HepG2 (cell line): ENCODE measurements at regions not wholly inside any gene's neighbourhood (a gene's known extent, or its start where the extent isn't known, plus 50 kb on each side); places are given as distances from the start of the nearest gene placed in this dataset.

Source experiments
- ATAC-seq: fragments of 200-7000 bp; cut with Tn5 transposase; 3 replicates; pipeline ENCODE4 v1.9.1; 2020; ENCODE audit warnings: mild to moderate bottlenecking, moderate library complexity
- BruUV-seq: library from RNA; stranded (reverse); fragments of 400-500 nt; replicated peaks from 2 replicates; lab custom pipeline; 2021; lab: Mats Ljungman, UMichigan
- CTCF ChIA-PET: fragments of 300-600 bp; formaldehyde crosslinking; extraction: SDS; loops from one replicate; lab custom pipeline; 2021; ENCODE audit warnings: low total read pairs, inconsistent platforms, low intra/inter-chr PET ratio; lab: Yijun Ruan, JAX
- POLR2A ChIA-PET: fragments of 350-600 bp; sonication (Branson Sonifier 250); formaldehyde crosslinking; loops from one replicate; lab custom pipeline; 2020; ENCODE audit warnings: antibody characterized with exemption, inconsistent platforms; lab: Yijun Ruan, JAX
- DNase-seq: peaks from one replicate; pipeline ENCODE4 v3.0.0-alpha.2; 2015; ENCODE audit warnings: low spot score
- FAIRE-seq: peaks from 3 replicates; lab custom pipeline; 2011; peaks lifted over from hg19 to GRCh38; lab: Jason Lieb, UNC
- H2AFZ ChIP-seq: one replicate; pipeline ENCODE4 v1.6.1; 2011; ENCODE audit warnings: low read length, inconsistent platforms
- H3K27ac ChIP-seq: fragments of 300-600 bp; 3 replicates; pipeline ENCODE4 v1.8.0; 2011; ENCODE audit warnings: mixed run types, mild to moderate bottlenecking, mixed read lengths, low read length, inconsistent platforms; ENCODE audit not compliant: insufficient read depth; ENCODE audit errors: extremely low read length
- H3K27me3 ChIP-seq, 2 experiments: fragments of 200-600 bp in 1 of 2; 2 replicates in 1 of 2; 3 replicates in 1 of 2; pipeline versions ENCODE4 v1.6.0 to v1.8.0; 2011; ENCODE audit warnings: low read length in 2 of 2, mild to moderate bottlenecking in 2 of 2, moderate library complexity in 2 of 2, inconsistent platforms in 1 of 2; ENCODE audit not compliant: insufficient read depth in 2 of 2, control insufficient read depth in 1 of 2
- H3K36me3 ChIP-seq, 2 experiments: fragments of 200-600 bp in 1 of 2; replicated peaks in 1 of 2; 2 replicates in 1 of 2; 3 replicates in 1 of 2; pipeline versions ENCODE4 v1.5.1 to v1.8.0; 2011; ENCODE audit warnings: low read length in 2 of 2, inconsistent platforms in 1 of 2; ENCODE audit not compliant: insufficient read depth in 2 of 2, control insufficient read depth in 1 of 2
- H3K4me1 ChIP-seq: 2 replicates; pipeline ENCODE4 v1.5.1; 2012; ENCODE audit warnings: low read length, inconsistent platforms; ENCODE audit not compliant: insufficient read depth
- H3K4me2 ChIP-seq: 2 replicates; pipeline ENCODE4 v1.6.0; 2011; ENCODE audit warnings: low read depth, low read length, inconsistent platforms
- H3K4me3 ChIP-seq, 3 experiments: fragments of 200-600 bp in 1 of 3; sonication (generic), shearing (Covaris generic) in 1 of 3; replicated peaks in 1 of 3; 2 replicates each; pipeline ENCODE4 v1.5.1; 2011 to 2016; ENCODE audit warnings: low read length in 3 of 3, inconsistent platforms in 2 of 3, low read depth in 2 of 3, mild to moderate bottlenecking in 2 of 3, control low read depth in 1 of 3, mixed read lengths in 1 of 3; ENCODE audit not compliant: insufficient read depth in 1 of 3
- H3K79me2 ChIP-seq: one replicate; pipeline ENCODE4 v1.6.1; 2011; ENCODE audit warnings: low read length, inconsistent platforms; ENCODE audit not compliant: insufficient read depth
- H3K9ac ChIP-seq: 2 replicates; pipeline ENCODE4 v1.6.0; 2011; ENCODE audit warnings: mild to moderate bottlenecking, low read depth, low read length, inconsistent platforms; ENCODE audit not compliant: insufficient read depth
- H3K9me3 ChIP-seq: 2 replicates; pipeline ENCODE4 v1.5.1; 2012; ENCODE audit warnings: mild to moderate bottlenecking, low read length
- H4K20me1 ChIP-seq: 2 replicates; pipeline ENCODE4 v1.6.0; 2011; ENCODE audit warnings: inconsistent platforms, mild to moderate bottlenecking, low read length, moderate library complexity; ENCODE audit not compliant: insufficient read depth
- KAT7 ChIP-seq: IDR thresholded peaks from 2 replicates; pipeline ENCODE4 v1.6.1; 2018; ENCODE audit warnings: borderline replicate concordance, missing compliant biosample characterization
- RELA ChIP-seq: sonication (generic); formaldehyde crosslinking; IDR thresholded peaks from 2 replicates; pipeline ENCODE4 v1.4.0; 2020; ENCODE audit warnings: missing genetic modification reagents
- ZMYM4 ChIP-seq: sonication (generic); formaldehyde crosslinking; IDR thresholded peaks from 2 replicates; pipeline ENCODE4 v1.8.1; 2023; ENCODE audit warnings: mild to moderate bottlenecking, missing genetic modification reagents
- WGBS: methylation state at CpG from one replicate; pipeline ENCODE4 v1.1.6; 2017; ENCODE audit warnings: low lambda C conversion rate; 5-methylcytosine and 5-hydroxymethylcytosine counted together
- in situ Hi-C: cut with HindIII; loops from 2 replicates; pipeline ENCODE4 v1.10.0; 2017; ENCODE audit warnings: low pct_unique_long_range_greater_than_20kb; ENCODE audit not compliant: extremely low pct_ligation_motif_present
- intact Hi-C: fragments of 100-400 bp; cut with micrococcal nuclease; formaldehyde crosslinking; loops from one replicate; pipeline ENCODE4 v1.10.0; 2022; ENCODE audit not compliant: unreplicated experiment
- TF ChIP-seq, protein P1 (sequence below): sonication (generic); formaldehyde crosslinking; IDR thresholded peaks from 2 replicates; pipeline ENCODE4 v1.8.0; 2022; ENCODE audit warnings: mild to moderate bottlenecking, missing genetic modification reagents, moderate library complexity
- TF ChIP-seq, protein P2 (sequence below): sonication (generic); formaldehyde crosslinking; IDR thresholded peaks from 2 replicates; pipeline ENCODE4 v1.5.1; 2020; ENCODE audit warnings: mild to moderate bottlenecking, missing genetic modification reagents, borderline replicate concordance

DNA sequence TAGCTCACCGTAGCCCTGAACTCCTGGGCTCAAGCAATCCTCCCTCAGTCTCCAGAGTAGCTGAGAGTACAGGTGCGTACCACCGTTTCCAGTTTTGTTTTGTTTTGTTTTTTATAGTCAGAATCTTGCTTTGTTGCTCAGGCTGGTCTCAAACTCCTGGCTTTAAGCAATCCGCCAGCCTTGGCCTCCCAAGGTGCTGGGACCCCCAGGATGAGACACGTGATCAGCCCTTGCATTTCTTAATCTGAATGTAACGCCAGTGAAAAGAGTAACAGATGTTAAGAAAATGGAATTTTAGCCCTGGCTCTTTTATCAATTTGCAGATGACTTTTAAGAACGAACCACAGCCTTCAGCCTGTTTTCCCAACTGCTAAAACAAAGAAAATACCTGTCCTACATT lies 451.3 kb downstream of the SHQ1 start:
- Histone ChIP-seq H2AFZ (no peak overlapping the region), H3K9me3 (no peaks in the 10 kb centered on the region), H3K79me2 (peaks cover 98% of the 10 kb centered on the region), H3K27me3 (no peaks in the 10 kb centered on the region), H3K4me3 (no peak overlapping the region), H4K20me1 (peaks cover 96% of the 10 kb centered on the region), H3K36me3 (peaks cover 0 to 1% of the 10 kb centered on the region in 2 experiments; a peak in 1 of 5 replicates), H3K4me1 (peaks cover 11% of the 10 kb centered on the region; the same call in 1 of the 2 replicates), H3K9ac (no peak overlapping the region), H3K4me2 (no peak overlapping the region), H3K27ac (no peak overlapping the region)
- FAIRE-seq (no peak), DNase-seq (no peak), ATAC-seq (no peak)
- WGBS: 95% methylated on average over 7 of the region's 7 CpGs
- in situ Hi-C loops: no loop called here
- CTCF ChIA-PET: no interaction called here
- intact Hi-C loops: no loop called here
- no TSS peak for BruUV-seq
- no peak for TF ChIP-seq KAT7
- POLR2A ChIA-PET: no interaction called here

DNA sequence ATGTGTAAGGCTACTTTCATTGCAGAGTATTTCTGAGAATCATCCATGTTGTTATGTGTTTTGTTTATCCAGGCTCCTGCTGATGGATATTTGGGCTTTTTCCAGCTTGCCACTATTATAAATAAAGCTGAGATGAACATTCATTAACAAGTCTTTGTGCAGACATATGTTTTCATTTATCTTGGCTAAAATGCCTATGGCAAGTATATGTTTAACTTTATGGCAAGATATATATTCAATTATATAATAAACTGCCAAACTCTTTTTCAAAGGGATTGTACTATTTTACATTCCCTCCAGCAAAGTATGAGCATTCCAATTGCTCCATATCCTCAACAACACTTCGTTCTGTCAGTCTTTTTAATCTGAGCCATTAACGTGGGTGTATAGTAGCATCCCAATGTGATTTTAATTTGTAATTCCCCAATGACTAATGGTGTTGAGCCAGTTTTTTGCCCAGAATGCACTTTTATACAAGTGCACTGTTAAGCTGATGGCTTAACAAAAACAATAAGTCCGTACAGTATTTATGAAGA lies 452.4 kb downstream of the SHQ1 start:
- no peak for ATAC-seq
- 93% methylated on average over 3 of the region's 3 CpGs for WGBS

More for the DNA sequence above, 452.4 kb downstream of the SHQ1 start:
- intact Hi-C loops: no loop called here
- in situ Hi-C loops: no loop called here
- BruUV-seq: no TSS peak
- no peaks in the 10 kb centered on the region for H3K27me3 ChIP-seq
- no peak overlapping the region for H2AFZ ChIP-seq
- ChIA-PET CTCF (no interaction called here), POLR2A (no interaction called here)
- peaks cover 96% of the 10 kb centered on the region for H4K20me1 ChIP-seq
- H3K79me2 ChIP-seq: peaks cover 98% of the 10 kb centered on the region
- no peak for FAIRE-seq
- no peak overlapping the region for H3K9ac ChIP-seq
- TF ChIP-seq, protein P1, sequence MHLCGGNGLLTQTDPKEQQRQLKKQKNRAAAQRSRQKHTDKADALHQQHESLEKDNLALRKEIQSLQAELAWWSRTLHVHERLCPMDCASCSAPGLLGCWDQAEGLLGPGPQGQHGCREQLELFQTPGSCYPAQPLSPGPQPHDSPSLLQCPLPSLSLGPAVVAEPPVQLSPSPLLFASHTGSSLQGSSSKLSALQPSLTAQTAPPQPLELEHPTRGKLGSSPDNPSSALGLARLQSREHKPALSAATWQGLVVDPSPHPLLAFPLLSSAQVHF (CRISPR knock-in tag): no peak
- TF ChIP-seq, protein P2, sequence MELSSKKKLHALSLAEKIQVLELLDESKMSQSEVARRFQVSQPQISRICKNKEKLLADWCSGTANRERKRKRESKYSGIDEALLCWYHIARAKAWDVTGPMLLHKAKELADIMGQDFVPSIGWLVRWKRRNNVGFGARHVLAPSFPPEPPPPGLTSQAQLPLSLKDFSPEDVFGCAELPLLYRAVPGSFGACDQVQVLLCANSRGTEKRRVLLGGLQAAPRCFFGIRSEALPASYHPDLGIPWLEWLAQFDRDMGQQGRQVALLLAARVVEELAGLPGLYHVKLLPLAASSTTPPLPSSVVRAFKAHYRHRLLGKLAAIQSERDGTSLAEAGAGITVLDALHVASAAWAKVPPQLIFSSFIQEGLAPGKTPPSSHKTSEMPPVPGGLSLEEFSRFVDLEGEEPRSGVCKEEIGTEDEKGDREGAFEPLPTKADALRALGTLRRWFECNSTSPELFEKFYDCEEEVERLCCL (CRISPR knock-in tag): no peak
- TF ChIP-seq RELA (CRISPR knock-in tag) (no peak), ZMYM4 (no peak)
- TF ChIP-seq, all 625 proteins: peak for 0
- Histone ChIP-seq H3K27ac (no peak overlapping the region), H3K36me3 (peaks cover 0 to 1% of the 10 kb centered on the region in 2 experiments; a peak in 1 of 5 replicates), H3K9me3 (no peaks in the 10 kb centered on the region), H3K4me1 (peaks cover 6% of the 10 kb centered on the region; the same call in 1 of the 2 replicates), H3K4me3 (no peak overlapping the region), H3K4me2 (no peak overlapping the region)
- no peak for DNase-seq
